Adipocyte (in vitro differentiated cells): ENCODE measurements at regions not wholly inside any gene's neighbourhood (a gene's known extent, or its start where the extent isn't known, plus 50 kb on each side); places are given as distances from the start of the nearest gene placed in this dataset.
"Not testable (repeated sequence)": the region's sequence is repeated elsewhere in the genome, so short reads cannot be mapped to it uniquely, and the experiment has no call there.

Source experiments
- DNase-seq: peaks from one replicate; pipeline ENCODE4 v3.0.0-alpha.2; 2015; ENCODE audit warnings: low read depth
- H3K27me3 ChIP-seq: replicated peaks from 2 replicates; pipeline ENCODE4 v1.7.0; 2013; ENCODE audit warnings: mild to moderate bottlenecking, low read length, moderate library complexity; ENCODE audit not compliant: control insufficient read depth, insufficient read depth
- H3K36me3 ChIP-seq: 2 replicates; pipeline ENCODE4 v1.7.0; 2013; ENCODE audit warnings: low read length, mild to moderate bottlenecking, moderate library complexity; ENCODE audit not compliant: control insufficient read depth, insufficient read depth, severe bottlenecking
- H3K4me1 ChIP-seq: 2 replicates; pipeline ENCODE4 v1.7.0; 2013; ENCODE audit warnings: mild to moderate bottlenecking, low read length, moderate library complexity; ENCODE audit not compliant: control insufficient read depth, insufficient read depth
- H3K4me3 ChIP-seq: 2 replicates; pipeline ENCODE4 v1.7.0; 2013; ENCODE audit warnings: mild to moderate bottlenecking, low read length, moderate library complexity
- H3K9ac ChIP-seq: 2 replicates; pipeline ENCODE4 v1.7.0; 2013; ENCODE audit warnings: mild to moderate bottlenecking, low read length, moderate library complexity
- H3K9me3 ChIP-seq: 2 replicates; pipeline ENCODE4 v1.7.0; 2013; ENCODE audit warnings: mild to moderate bottlenecking, low read length, moderate library complexity; ENCODE audit not compliant: control insufficient read depth

DNA sequence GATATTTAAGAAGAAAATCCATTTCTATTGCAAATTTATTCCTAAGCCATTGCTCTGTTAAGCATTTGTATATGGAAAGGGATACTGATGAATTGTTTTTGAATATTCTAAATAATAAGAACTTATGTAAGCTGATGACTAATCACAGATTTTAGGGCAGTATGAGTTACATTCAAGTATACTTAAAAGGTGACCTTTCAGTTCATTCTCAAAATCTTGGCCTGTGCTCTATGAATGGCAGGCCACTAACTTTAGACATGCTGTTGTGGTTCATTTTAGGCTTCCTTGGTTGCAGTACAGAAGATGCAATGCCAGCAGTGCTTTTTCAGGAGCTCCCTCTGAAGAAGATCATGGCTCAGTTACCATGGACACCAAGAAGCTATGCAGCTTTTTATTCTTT lies 380.4 kb downstream of the CENPW start:
- peak; percentile 13 for DNase-seq
- Histone ChIP-seq H3K9me3 (no peaks in the 10 kb centered on the region), H3K36me3 (no peaks in the 10 kb centered on the region), H3K4me1 (peaks cover 27% of the 10 kb centered on the region), H3K27me3 (no peaks in the 10 kb centered on the region), H3K4me3 (no peak overlapping the region), H3K9ac (no peak overlapping the region)

DNA sequence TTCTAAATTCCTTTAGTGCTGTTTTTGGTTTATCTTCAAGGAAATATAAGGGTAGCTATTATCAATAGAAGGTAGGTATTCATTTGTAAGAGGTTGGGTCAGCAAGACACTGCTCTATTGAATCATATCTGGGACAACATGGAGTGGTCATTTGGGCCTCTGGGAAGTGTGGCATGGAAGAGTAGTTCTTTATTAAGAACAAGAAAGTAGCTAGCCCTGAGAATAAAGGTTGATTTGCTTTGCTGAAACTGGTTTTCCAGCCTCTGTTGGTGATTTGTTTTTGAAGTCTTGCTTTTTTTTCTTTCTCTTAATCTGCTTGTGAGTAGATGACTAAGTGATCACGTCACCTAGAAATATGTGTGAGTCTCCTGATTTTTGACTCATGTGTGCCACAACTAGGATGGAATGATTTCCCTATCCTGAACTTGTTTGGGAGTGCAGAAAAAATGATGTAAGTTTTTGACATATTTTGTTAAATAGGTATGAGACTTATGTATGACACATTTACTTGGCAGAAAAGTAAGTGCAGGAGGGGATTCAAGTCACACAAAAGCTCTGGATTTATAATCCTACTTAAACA lies 381.8 kb downstream of the CENPW start:
- DNase-seq = peak; percentile 72
- H3K9me3 ChIP-seq = peaks cover 4% of the 10 kb centered on the region
- H3K4me1 ChIP-seq = peaks cover 21% of the 10 kb centered on the region
- peak overlapping the region; percentile 45 for H3K9ac ChIP-seq
- no peaks in the 10 kb centered on the region for H3K36me3 ChIP-seq
- H3K27me3 ChIP-seq = no peaks in the 10 kb centered on the region
- H3K4me3 ChIP-seq = peak overlapping the region; percentile 38

DNA sequence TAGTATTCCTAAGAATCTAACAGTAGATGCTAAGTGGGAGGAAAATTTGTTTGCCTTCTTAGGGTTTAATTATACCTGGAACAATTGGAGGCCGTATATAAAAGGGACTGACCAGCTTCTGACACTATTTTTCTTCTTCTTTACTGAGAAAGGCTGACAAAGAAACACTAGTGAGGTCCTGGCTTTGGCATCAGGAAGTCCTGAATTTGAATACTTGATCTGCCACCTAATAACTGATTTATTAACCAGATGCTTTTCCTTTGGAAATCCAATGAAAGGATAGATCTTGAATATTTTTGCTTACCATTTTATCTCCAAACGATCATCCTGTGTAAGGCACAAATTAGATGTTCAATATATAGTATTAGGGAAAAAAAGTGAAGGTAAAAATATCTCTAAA lies 382.5 kb downstream of the CENPW start:
- DNase-seq = no peak
- Histone ChIP-seq H3K9ac (no peak overlapping the region), H3K9me3 (peaks cover 4% of the 10 kb centered on the region), H3K4me3 (no peak overlapping the region), H3K36me3 (no peaks in the 10 kb centered on the region), H3K27me3 (no peaks in the 10 kb centered on the region), H3K4me1 (peaks cover 21% of the 10 kb centered on the region)

DNA sequence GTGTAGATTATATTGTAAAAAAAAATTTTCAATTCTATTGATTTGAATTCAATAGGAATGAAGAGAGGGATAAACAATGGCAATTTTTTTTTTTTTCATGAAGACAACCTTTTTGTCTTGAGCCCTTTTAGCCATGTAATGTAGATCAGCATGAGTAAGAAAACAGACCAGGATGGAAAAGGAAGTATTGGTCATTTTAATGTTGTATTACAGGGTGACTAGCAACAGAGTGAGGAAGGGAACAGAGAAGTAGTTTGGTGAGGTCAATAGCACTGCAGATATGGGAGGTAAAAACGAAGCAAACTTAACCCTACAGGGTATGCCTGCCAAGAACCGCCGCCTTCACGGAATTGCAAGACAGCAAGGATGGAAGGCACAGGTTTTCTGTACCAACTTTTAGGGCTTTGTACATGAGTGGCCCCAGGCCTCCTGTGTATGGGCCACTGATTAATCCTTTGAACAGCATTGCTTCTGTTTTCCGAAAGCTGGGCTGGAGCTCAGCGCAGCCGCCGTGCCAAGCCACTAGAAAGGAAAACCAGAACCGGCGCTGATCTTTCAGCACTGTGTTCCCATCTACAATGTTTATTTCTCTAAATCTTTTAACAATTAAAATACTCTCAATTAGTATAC lies 383.7 kb downstream of the CENPW start:
- H3K4me3 ChIP-seq = no peak overlapping the region
- no peaks in the 10 kb centered on the region for H3K27me3 ChIP-seq
- no peak overlapping the region for H3K9ac ChIP-seq
- no peaks in the 10 kb centered on the region for H3K36me3 ChIP-seq
- H3K4me1 ChIP-seq = peaks cover 21% of the 10 kb centered on the region
- peak; percentile 19 for DNase-seq
- peaks cover 6% of the 10 kb centered on the region for H3K9me3 ChIP-seq

DNA sequence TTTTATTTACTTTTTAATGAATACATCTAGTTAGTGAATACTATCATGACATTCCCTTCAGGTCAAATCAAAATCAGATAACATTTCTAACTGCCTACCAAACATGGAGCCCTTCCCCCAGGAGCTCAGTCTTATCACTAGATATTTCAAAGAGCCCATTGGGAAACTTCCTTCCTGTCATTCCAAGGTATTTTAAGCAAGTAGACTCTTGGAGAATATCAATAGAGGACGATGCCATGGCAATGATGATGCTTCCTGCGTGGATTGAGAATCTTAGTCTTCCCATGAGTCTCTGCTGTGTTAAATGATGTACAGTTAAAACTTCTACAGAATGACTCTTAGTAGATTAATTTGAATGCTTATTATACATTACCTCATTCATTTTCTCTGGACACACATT lies 384.9 kb downstream of the CENPW start:
- Histone ChIP-seq H3K4me1 (peaks cover 21% of the 10 kb centered on the region), H3K9me3 (peaks cover 6% of the 10 kb centered on the region), H3K4me3 (no peak overlapping the region), H3K9ac (no peak overlapping the region), H3K27me3 (no peaks in the 10 kb centered on the region), H3K36me3 (no peaks in the 10 kb centered on the region)
- DNase-seq = no peak

DNA sequence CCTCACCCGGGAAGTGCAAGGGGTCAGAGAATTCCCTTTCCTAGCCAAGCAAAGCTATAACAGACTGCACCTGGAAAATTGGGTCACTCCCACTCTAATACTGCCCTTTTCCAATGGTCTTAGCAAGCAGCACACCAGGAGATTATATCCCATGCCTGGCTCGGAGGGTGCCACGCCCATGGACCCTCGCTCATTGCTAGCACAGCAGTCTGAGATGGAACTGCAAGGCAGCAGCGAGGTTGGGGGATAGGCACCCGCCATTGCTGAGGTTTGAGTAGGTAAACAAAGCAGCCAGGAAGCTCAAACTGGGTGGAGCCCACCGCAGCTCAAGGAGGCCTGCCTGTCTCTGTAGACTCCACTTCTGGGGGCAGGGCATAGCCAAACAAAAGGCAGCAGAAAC lies 386.5 kb downstream of the CENPW start:
- H3K27me3 ChIP-seq, H3K9me3 ChIP-seq, H3K9ac ChIP-seq, DNase-seq, H3K4me1 ChIP-seq, H3K4me3 ChIP-seq, H3K36me3 ChIP-seq: not testable (repeated sequence)

DNA sequence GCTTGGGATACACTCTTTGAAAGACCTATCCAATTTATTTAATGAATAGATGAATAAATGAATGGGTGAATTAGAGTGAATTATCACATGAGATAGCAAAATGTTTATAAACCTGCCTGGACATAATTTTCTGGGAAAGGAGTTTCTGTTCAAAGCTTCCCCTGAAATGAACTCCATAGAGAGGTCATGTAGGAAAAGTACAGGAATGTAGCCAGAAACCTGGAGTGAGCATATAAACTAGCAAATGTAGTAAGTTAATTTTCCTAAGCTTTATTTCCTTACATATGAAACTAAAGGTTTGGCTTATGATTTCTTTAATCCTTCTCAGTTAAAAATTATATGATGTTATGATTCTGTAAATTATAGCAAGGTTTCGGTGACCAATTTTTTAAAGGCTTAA lies 380.3 kb upstream of the RSPO3 start:
- DNase-seq = no peak
- Histone ChIP-seq H3K9me3 (no peaks in the 10 kb centered on the region), H3K9ac (no peak overlapping the region), H3K27me3 (no peaks in the 10 kb centered on the region), H3K4me1 (peaks cover 30% of the 10 kb centered on the region), H3K36me3 (no peaks in the 10 kb centered on the region), H3K4me3 (no peak overlapping the region)

DNA sequence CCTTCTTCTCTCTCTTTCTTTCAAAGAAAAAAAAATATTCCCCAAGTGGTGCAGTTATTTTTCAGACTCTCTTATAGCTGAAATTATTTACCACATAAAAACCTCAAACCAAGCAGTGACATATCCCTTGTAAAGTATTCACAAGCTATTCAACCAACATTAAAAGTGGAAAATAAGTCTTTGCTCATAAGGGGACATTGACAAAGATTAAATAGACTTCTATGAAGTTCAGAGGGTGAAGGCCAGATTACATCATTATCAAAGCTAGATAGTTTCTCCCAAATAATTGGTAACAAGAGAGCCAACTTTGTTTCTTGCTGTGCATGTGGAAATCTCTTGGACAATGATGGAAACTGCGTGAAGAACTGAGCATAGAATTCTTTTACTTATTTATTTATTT lies 379.8 kb upstream of the RSPO3 start:
- Histone ChIP-seq H3K4me3 (no peak overlapping the region), H3K9me3 (no peaks in the 10 kb centered on the region), H3K4me1 (peaks cover 34% of the 10 kb centered on the region), H3K27me3 (no peaks in the 10 kb centered on the region), H3K36me3 (no peaks in the 10 kb centered on the region), H3K9ac (no peak overlapping the region)
- DNase-seq = no peak

DNA sequence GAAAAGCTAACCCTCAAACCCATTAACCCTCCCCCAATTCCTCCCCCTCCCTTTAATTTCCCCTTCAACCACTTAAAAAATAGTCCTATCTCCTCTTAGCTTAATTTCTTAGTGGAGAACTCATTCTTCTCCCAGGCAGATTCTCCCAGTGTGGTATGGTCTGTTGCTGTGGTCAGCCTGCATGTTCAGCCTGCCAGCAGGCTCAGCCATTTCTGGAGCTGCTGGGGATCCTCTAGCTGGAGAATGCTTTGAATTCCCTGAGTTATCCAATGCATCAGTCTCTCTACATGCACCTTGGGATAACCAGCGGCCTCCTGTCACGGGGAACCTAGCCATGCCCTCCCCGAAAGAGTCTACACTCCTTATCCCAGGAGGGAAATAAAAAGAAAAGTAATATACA lies 375.4 kb upstream of the RSPO3 start:
- DNase-seq = no peak
- Histone ChIP-seq H3K9me3 (no peaks in the 10 kb centered on the region), H3K4me1 (peaks cover 38% of the 10 kb centered on the region), H3K36me3 (no peaks in the 10 kb centered on the region), H3K27me3 (no peaks in the 10 kb centered on the region), H3K4me3 (no peak overlapping the region), H3K9ac (no peak overlapping the region)

DNA sequence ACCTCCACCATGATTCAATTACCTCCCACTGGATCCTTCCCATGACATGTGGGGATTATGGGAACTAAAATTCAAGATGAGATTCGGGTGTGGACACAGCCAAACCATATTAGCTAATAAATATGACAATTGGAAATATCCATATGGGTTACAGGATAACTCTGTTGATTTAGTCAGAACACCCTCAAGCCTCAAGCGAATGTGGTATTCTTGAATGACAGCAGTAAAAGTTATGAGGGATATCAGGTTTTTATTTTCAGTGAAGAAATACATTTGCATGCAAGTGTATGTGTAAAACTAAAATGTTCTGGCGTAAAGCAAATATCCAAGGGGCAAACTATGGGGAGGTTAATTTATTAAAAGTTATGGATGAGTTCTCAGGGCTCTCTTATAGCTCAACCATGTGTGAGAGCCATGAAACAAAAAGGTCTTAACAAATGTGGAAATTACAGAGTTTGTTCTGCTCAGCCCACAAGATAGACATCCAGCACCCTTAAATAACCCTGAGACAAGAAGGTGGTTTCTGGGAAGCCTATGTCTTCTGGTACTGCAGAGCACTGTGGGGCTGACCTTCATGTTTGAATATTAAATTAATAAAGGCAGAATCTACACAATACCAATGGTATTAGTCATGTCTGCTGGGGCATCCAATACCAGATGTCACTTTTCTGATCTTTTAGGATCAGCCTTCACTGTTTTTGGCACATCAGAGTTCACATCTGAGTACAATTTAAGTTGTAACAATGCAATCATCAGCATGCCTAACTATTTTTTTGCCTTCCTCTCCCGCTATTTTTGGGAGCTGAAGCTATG lies 370.5 kb upstream of the RSPO3 start:
- Histone ChIP-seq H3K9me3 (peaks cover 12% of the 10 kb centered on the region), H3K27me3 (no peaks in the 10 kb centered on the region), H3K4me1 (peaks cover 30% of the 10 kb centered on the region), H3K36me3 (no peaks in the 10 kb centered on the region), H3K4me3 (no peak overlapping the region), H3K9ac (no peak overlapping the region)
- DNase-seq = peak; percentile 56

DNA sequence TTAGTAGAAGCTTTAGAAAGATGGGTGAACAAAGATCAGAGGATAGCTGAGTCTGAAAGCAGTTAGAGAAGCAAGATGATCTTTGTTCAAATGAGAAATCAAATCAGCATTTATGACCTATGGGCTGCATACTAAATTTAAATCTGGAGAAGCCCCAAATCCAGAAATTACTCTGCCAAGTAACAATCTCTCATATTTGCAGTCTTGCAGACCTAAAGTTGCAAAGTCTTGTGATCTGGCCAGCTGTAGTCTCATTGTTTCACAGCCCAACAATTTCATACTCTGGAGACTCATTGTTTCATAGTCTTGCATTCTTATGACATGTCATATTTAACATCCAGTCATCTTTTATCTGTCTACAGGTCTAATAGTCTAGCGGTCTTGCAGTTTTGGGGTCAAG lies 364.9 kb upstream of the RSPO3 start:
- peaks cover 19% of the 10 kb centered on the region for H3K4me1 ChIP-seq
- peak; percentile 11 for DNase-seq
- H3K4me3 ChIP-seq = no peak overlapping the region
- no peaks in the 10 kb centered on the region for H3K27me3 ChIP-seq
- H3K9ac ChIP-seq = no peak overlapping the region
- peaks cover 12% of the 10 kb centered on the region for H3K9me3 ChIP-seq
- no peaks in the 10 kb centered on the region for H3K36me3 ChIP-seq
